ENCODE measurements at regions not wholly inside any gene's neighbourhood (a gene's known extent, or its start where the extent isn't known, plus 50 kb on each side); places are given as distances from the start of the nearest gene placed in this dataset.

DNA sequence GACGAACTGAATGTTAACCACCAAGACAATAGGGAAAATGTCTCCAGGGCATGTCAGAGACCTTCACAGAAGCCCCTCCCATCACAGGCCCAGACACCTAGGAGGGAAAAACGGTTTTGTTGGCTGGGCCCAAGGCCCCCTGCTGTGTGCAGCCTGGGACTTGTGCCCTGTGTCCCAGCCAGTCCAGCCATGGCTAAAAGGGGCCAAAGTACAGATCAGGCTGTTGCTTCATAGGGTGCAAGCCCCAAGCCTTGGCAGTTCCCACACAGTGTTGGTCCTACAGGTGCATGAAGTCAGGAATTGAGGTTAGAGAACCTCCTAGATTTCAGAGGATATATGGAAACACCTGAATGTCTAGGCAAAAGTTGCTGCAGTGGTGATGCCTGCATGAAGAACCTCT, 428.7 kb downstream of the SUCLA2 start:
- H3K4me3 ChIP-seq (replicated peaks; ENCODE audit: low read depth, low read length): no peak overlapping the region
- TF ChIP-seq, protein P1, sequence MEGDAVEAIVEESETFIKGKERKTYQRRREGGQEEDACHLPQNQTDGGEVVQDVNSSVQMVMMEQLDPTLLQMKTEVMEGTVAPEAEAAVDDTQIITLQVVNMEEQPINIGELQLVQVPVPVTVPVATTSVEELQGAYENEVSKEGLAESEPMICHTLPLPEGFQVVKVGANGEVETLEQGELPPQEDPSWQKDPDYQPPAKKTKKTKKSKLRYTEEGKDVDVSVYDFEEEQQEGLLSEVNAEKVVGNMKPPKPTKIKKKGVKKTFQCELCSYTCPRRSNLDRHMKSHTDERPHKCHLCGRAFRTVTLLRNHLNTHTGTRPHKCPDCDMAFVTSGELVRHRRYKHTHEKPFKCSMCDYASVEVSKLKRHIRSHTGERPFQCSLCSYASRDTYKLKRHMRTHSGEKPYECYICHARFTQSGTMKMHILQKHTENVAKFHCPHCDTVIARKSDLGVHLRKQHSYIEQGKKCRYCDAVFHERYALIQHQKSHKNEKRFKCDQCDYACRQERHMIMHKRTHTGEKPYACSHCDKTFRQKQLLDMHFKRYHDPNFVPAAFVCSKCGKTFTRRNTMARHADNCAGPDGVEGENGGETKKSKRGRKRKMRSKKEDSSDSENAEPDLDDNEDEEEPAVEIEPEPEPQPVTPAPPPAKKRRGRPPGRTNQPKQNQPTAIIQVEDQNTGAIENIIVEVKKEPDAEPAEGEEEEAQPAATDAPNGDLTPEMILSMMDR (IDR thresholded peaks at IDR 0.05; ENCODE audit: low read length, missing control alignments): no peak

GRCh38 chr13:47564041-47564440, 437.0 kb downstream of the SUCLA2 start:
- no peak for DNase-seq (ENCODE audit: low read depth)
- TF ChIP-seq, protein P1 (IDR thresholded peaks at IDR 0.05; ENCODE audit: low read length, missing control alignments): no peak
- no peak overlapping the region for H3K4me3 ChIP-seq (replicated peaks; ENCODE audit: low read depth, low read length)

More for the DNA sequence above, 428.7 kb downstream of the SUCLA2 start:
- DNase-seq (ENCODE audit: low read depth): no peak

DNA sequence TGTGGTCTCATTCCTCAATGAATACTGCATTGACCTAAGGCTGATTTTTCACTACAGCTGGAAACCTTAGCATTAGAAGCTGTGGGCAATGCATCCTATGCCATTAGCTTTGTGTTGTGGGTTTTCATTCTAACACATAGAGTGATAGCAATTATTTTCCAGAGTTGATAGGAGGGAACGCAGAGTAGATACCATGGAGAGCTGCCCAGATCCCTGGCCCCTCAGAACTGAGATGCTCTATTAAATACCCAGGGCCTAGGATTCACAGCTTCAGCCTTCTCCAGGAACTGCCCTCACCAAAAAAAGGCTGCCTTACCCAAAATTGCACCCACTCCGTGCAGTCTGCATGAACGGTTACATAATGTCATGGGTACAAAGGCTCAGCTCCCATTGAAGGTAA, 444.4 kb downstream of the SUCLA2 start:
- TF ChIP-seq, protein P1 (IDR thresholded peaks at IDR 0.05; ENCODE audit: low read length, missing control alignments): no peak
- H3K4me3 ChIP-seq (replicated peaks; ENCODE audit: low read depth, low read length): no peak overlapping the region
- DNase-seq (ENCODE audit: low read depth): no peak

DNA sequence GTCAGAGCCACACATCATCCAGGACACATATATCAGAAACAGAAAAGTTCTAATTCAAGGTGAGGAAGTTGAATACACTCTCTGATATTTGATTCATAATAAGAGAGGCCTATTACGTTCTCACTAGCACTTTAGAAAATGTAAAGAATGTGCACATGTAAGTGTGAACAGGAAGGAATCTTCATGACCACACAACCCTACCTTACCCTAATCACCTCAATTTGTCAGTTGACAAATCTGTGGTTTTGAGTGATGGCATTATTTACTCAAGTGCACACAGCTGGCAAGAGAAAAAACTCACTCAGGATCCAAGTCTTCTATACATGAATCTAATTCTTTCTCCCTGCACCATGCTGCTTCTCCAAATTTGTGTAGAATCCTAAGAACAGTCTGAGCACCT, 445.8 kb downstream of the SUCLA2 start:
- DNase-seq (ENCODE audit: low read depth): peak; percentile 1
- TF ChIP-seq, protein P1 (IDR thresholded peaks at IDR 0.05; ENCODE audit: low read length, missing control alignments): no peak

GRCh38 chr13:47553329-47553977, 447.6 kb downstream of the SUCLA2 start:
- DNase-seq (ENCODE audit: low read depth): no peak

More for the DNA sequence above, 445.8 kb downstream of the SUCLA2 start:
- H3K4me3 ChIP-seq (replicated peaks; ENCODE audit: low read depth, low read length): no peak overlapping the region

DNA sequence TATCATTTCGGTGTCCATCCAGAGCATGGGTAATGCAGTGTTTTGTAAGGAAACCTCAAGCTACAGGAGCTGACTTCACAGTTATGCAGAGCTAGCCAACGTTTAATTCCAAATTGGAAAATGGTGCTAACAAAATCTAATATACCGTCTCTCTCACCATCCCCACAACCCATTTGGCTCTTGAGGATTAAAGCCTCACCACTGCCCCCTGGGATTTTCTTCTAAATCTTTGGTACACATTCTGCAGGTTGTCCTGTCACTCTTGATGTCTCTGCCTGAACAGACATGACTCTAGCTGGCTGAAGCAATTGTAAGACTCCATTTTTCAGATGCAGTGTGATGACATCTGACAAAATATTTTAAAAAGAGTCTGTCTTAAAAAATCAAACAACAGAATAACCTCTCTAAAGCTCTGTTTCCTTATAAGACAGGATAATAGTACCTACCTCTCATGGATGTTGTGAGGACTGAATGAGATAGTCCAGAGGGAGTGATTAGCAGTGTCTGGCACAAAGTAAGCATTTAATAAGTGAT, 451.8 kb downstream of the SUCLA2 start:
- DNase-seq (ENCODE audit: low read depth): no peak
- TF ChIP-seq, protein P1 (IDR thresholded peaks at IDR 0.05; ENCODE audit: low read length, missing control alignments): no peak
- no peak overlapping the region for H3K4me3 ChIP-seq (replicated peaks; ENCODE audit: low read depth, low read length)

More at GRCh38 chr13:47553329-47553977, 447.6 kb downstream of the SUCLA2 start:
- H3K4me3 ChIP-seq (replicated peaks; ENCODE audit: low read depth, low read length): no peak overlapping the region
- TF ChIP-seq, protein P1 (IDR thresholded peaks at IDR 0.05; ENCODE audit: low read length, missing control alignments): no peak
